Endothelial cell of umbilical vein (primary cell): ENCODE measurements at regions not wholly inside any gene's neighbourhood (a gene's known extent, or its start where the extent isn't known, plus 50 kb on each side); places are given as distances from the start of the nearest gene placed in this dataset.

ENCODE experiments used
- EZH2 ChIP-seq: IDR thresholded peaks from 2 replicates; pipeline ENCODE4 v1.6.1; 2012; ENCODE audit warnings: borderline replicate concordance, low read depth, mild to moderate bottlenecking, moderate library complexity, low read length, inconsistent platforms; ENCODE audit not compliant: severe bottlenecking
- POLR2A ChIP-seq: IDR thresholded peaks from 2 replicates; pipeline ENCODE4 v1.6.1; 2012; ENCODE audit warnings: low read depth, mild to moderate bottlenecking, control low read depth, low read length
- POLR2AphosphoS5 ChIP-seq: IDR thresholded peaks from 2 replicates; pipeline ENCODE4 v1.6.1; 2012; ENCODE audit warnings: low read depth, mild to moderate bottlenecking, control low read depth, low read length, moderate library complexity; ENCODE audit not compliant: insufficient read depth
- TF ChIP-seq, protein P1 (sequence below), 2 donors: IDR thresholded peaks; 1 replicate in 1 of 2; 2 replicates in 1 of 2; pipeline ENCODE4 v1.5.1; 2011; ENCODE audit warnings: low read length in 2 of 2, mild to moderate bottlenecking in 2 of 2, moderate library complexity in 2 of 2, control low read depth in 1 of 2, inconsistent platforms in 1 of 2, low read depth in 1 of 2; ENCODE audit not compliant: insufficient read depth in 1 of 2; ENCODE audit errors: extremely low read depth in 1 of 2
- TF ChIP-seq, protein P2 (sequence below): IDR thresholded peaks from 2 replicates; pipeline ENCODE4 v1.6.1; 2011; ENCODE audit not compliant: insufficient read depth, insufficient read length

DNA sequence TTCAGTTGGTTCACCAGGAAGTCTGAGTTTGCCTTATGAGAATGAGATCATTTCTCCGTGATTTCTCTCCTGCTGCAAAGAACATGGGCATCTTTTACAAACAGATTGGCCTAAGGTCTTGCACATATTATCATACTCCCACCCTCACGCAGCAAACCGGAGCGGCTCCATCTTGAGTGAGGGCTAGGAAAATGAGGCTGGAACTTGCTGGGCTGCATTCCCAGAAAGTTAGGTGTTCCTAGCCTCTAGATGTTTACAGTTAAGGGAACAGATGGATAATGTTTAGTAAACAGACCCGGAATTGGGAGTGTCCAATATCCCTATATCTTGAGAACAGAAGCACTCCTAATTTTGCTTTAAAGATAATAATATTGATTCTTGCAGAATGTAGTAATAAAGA, 247.9 kb upstream of the VCX3A start:
- TF ChIP-seq, protein P1, sequence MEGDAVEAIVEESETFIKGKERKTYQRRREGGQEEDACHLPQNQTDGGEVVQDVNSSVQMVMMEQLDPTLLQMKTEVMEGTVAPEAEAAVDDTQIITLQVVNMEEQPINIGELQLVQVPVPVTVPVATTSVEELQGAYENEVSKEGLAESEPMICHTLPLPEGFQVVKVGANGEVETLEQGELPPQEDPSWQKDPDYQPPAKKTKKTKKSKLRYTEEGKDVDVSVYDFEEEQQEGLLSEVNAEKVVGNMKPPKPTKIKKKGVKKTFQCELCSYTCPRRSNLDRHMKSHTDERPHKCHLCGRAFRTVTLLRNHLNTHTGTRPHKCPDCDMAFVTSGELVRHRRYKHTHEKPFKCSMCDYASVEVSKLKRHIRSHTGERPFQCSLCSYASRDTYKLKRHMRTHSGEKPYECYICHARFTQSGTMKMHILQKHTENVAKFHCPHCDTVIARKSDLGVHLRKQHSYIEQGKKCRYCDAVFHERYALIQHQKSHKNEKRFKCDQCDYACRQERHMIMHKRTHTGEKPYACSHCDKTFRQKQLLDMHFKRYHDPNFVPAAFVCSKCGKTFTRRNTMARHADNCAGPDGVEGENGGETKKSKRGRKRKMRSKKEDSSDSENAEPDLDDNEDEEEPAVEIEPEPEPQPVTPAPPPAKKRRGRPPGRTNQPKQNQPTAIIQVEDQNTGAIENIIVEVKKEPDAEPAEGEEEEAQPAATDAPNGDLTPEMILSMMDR (IDR thresholded peaks at IDR 0.05; ENCODE audit: extremely low read depth in 1 of 2, insufficient read depth in 1 of 2, low read depth in 1 of 2, low read length in 2 of 2): no peak
- no peak for TF ChIP-seq EZH2
- TF ChIP-seq POLR2A: no peak
- TF ChIP-seq POLR2AphosphoS5: no peak
- TF ChIP-seq, protein P2, sequence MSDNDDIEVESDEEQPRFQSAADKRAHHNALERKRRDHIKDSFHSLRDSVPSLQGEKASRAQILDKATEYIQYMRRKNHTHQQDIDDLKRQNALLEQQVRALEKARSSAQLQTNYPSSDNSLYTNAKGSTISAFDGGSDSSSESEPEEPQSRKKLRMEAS: no peak
